ENCODE measurements at regions not wholly inside any gene's neighbourhood (a gene's known extent, or its start where the extent isn't known, plus 50 kb on each side); places are given as distances from the start of the nearest gene placed in this dataset.

DNA sequence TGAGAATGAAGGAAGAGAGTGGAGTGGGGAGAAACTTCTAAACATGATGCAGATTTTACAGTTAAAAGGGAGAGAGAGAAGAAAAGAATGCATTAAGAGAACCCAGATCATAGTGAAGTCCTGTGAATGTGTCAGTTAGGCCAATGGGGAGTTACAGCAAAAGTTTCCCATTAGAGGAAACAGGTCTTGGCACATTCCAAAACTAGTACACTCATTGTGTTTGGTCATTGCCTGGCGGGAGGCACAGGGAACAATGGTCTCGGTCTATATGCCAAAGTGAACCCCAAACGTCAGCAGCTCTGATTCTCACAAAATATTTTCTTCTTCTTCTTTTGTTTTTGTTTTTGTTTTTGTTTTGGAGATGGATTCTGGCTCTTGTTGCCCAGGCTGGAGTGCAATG, 284.5 kb upstream of the CTSO start:
- Histone ChIP-seq H3K36me3 (no peaks in the 10 kb centered on the region), H3K9me3 (no peaks in the 10 kb centered on the region), H3K27ac (no peak overlapping the region), H3K27me3 (replicated peaks; ENCODE audit: insufficient read depth) (no peaks in the 10 kb centered on the region), H3K4me1 (ENCODE audit: control insufficient read depth in 1 of 2, low read depth in 2 of 2) (no peaks in the 10 kb centered on the region), H3K4me3 (no peak overlapping the region)
- TF ChIP-seq, protein P1, sequence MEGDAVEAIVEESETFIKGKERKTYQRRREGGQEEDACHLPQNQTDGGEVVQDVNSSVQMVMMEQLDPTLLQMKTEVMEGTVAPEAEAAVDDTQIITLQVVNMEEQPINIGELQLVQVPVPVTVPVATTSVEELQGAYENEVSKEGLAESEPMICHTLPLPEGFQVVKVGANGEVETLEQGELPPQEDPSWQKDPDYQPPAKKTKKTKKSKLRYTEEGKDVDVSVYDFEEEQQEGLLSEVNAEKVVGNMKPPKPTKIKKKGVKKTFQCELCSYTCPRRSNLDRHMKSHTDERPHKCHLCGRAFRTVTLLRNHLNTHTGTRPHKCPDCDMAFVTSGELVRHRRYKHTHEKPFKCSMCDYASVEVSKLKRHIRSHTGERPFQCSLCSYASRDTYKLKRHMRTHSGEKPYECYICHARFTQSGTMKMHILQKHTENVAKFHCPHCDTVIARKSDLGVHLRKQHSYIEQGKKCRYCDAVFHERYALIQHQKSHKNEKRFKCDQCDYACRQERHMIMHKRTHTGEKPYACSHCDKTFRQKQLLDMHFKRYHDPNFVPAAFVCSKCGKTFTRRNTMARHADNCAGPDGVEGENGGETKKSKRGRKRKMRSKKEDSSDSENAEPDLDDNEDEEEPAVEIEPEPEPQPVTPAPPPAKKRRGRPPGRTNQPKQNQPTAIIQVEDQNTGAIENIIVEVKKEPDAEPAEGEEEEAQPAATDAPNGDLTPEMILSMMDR (IDR thresholded peaks at IDR 0.05) = no peak
- ATAC-seq (ENCODE audit: insufficient number of reproducible peaks, low FRiP score, low read depth) = no peak
- no peak for DNase-seq (ENCODE audit: low spot score)

DNA sequence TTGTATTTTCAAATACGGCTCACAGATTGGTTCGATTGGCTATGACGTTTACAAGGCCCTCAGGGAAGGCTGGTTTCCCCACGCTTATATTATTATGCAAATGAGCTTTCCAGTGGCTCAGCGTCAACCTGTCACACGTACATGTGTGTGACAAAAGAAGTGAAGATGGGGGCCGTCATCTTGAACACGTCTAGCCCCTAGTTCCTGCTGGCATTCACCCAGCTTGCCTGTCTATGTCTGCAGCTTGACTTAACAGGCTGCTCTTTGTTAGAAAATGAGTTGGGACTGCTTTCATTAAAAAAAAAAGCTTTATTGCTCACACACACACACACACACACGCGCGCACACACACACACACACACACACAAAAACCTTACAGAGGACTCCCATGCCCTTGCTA, 283.6 kb upstream of the CTSO start:
- no peak for DNase-seq (ENCODE audit: low spot score)
- no peaks in the 10 kb centered on the region for H3K27me3 ChIP-seq (replicated peaks; ENCODE audit: insufficient read depth)
- no peaks in the 10 kb centered on the region for H3K36me3 ChIP-seq
- no peak for ATAC-seq (ENCODE audit: insufficient number of reproducible peaks, low FRiP score, low read depth)
- H3K9me3 ChIP-seq = no peaks in the 10 kb centered on the region
- H3K4me1 ChIP-seq (ENCODE audit: control insufficient read depth in 1 of 2, low read depth in 2 of 2) = no peaks in the 10 kb centered on the region
- no peak overlapping the region for H3K4me3 ChIP-seq
- TF ChIP-seq, protein P1 (IDR thresholded peaks at IDR 0.05) = no peak
- H3K27ac ChIP-seq = no peak overlapping the region

DNA sequence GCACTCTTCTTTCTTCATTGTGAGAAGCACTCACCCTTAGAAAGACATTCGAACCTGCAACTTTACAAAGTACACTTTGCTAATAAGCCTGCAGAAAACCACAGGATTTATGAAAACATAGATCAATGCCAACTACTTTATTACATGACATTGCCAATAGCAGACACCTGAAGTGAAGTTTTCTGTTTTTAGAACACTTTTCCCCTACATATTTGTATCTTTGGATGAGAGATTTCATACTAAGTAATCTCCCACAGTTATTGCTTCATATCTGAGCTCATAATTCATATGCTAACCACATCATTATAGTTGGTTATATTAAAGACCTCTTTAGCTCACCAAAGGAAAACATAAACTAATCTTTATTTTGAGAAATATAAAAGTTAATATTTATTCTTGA, 276.5 kb upstream of the CTSO start:
- TF ChIP-seq, protein P1 (IDR thresholded peaks at IDR 0.05) = no peak
- no peak for ATAC-seq (ENCODE audit: insufficient number of reproducible peaks, low FRiP score, low read depth)

DNA sequence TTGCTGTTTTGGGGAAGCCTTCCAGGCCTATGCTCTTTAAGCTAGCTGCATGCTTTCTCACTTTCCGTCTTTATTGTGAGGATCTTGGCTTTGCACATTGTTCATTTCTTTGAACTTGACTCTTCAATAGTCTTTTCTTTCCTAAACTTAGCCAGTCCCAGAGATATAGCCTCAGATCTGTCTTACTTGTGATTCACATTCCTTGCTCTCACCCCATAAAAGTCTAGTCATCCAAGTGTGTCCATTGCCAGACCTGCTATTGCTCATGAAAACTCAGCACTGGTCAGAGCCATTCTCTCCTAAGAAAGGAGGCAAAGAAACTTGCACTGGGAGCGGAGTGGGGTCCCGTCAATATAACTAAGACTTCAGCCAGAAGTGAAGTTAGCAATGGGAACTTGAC, 275.0 kb upstream of the CTSO start:
- H3K27ac ChIP-seq = no peak overlapping the region
- TF ChIP-seq, protein P1 (IDR thresholded peaks at IDR 0.05) = no peak
- no peaks in the 10 kb centered on the region for H3K4me1 ChIP-seq (ENCODE audit: control insufficient read depth in 1 of 2, low read depth in 2 of 2)
- no peak overlapping the region for H3K4me3 ChIP-seq
- DNase-seq (ENCODE audit: low spot score) = no peak
- H3K27me3 ChIP-seq (replicated peaks; ENCODE audit: insufficient read depth) = no peaks in the 10 kb centered on the region
- ATAC-seq (ENCODE audit: insufficient number of reproducible peaks, low FRiP score, low read depth) = no peak
- no peaks in the 10 kb centered on the region for H3K9me3 ChIP-seq
- no peaks in the 10 kb centered on the region for H3K36me3 ChIP-seq

More for the DNA sequence above, 276.5 kb upstream of the CTSO start:
- Histone ChIP-seq H3K36me3 (no peaks in the 10 kb centered on the region), H3K9me3 (no peaks in the 10 kb centered on the region), H3K27me3 (replicated peaks; ENCODE audit: insufficient read depth) (no peaks in the 10 kb centered on the region), H3K4me3 (no peak overlapping the region), H3K27ac (no peak overlapping the region), H3K4me1 (ENCODE audit: control insufficient read depth in 1 of 2, low read depth in 2 of 2) (no peaks in the 10 kb centered on the region)
- DNase-seq (ENCODE audit: low spot score) = no peak

DNA sequence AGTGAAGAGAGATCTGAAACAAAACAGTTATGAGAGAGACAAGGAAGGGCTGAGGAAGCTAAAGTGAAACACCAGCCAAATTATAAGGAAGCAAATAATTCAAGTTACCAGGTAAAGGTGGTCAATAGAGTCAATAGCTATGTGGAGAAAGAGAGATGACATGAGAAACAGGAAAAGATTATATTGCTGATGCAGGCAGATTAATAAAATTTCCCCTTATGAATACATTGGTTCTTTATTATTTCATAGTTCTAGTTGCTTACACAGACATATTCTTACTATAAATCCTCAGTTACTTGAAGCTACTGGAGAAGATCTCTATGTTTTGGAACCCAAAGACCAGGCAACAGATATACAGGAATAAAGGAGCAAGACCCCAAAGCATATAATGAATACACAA, 273.7 kb upstream of the CTSO start:
- DNase-seq (ENCODE audit: low spot score) (no peak), ATAC-seq (ENCODE audit: insufficient number of reproducible peaks, low FRiP score, low read depth) (no peak)
- Histone ChIP-seq H3K36me3 (no peaks in the 10 kb centered on the region), H3K4me1 (ENCODE audit: control insufficient read depth in 1 of 2, low read depth in 2 of 2) (no peaks in the 10 kb centered on the region), H3K27ac (no peak overlapping the region), H3K9me3 (no peaks in the 10 kb centered on the region), H3K27me3 (replicated peaks; ENCODE audit: insufficient read depth) (no peaks in the 10 kb centered on the region), H3K4me3 (no peak overlapping the region)
- TF ChIP-seq, protein P1 (IDR thresholded peaks at IDR 0.05) = no peak

Measured in thoracic aorta (tissue), 2 donors.